WERI-Rb-1 (cell line): ENCODE measurements at regions not wholly inside any gene's neighbourhood (a gene's known extent, or its start where the extent isn't known, plus 50 kb on each side); places are given as distances from the start of the nearest gene placed in this dataset.
"Not testable (repeated sequence)": the region's sequence is repeated elsewhere in the genome, so short reads cannot be mapped to it uniquely, and the experiment has no call there.

Experiments used
- DNase-seq: peaks from one replicate; pipeline ENCODE4 v3.0.0-alpha.2; 2020
- H3K27ac ChIP-seq: fragments of 250-450 bp; sonication (Bioruptor Pico); 2 replicates; pipeline ENCODE4 v1.5.1; 2020; ENCODE audit warnings: mild to moderate bottlenecking, moderate library complexity
- H3K27me3 ChIP-seq: fragments of 250-450 bp; sonication (Bioruptor Pico); 2 replicates; pipeline ENCODE4 v1.5.1; 2021; ENCODE audit warnings: mild to moderate bottlenecking, low read depth, moderate library complexity; ENCODE audit not compliant: insufficient read depth, severe bottlenecking
- H3K36me3 ChIP-seq: fragments of 250-450 bp; sonication (Bioruptor Pico); 2 replicates; pipeline ENCODE4 v1.5.1; 2020; ENCODE audit warnings: mild to moderate bottlenecking, moderate library complexity
- H3K4me3 ChIP-seq: 2 replicates; pipeline ENCODE4 v1.5.1; 2011; ENCODE audit warnings: low read depth, mild to moderate bottlenecking, control low read depth, low read length
- H3K9me3 ChIP-seq: fragments of 250-450 bp; sonication (Bioruptor Pico); 2 replicates; pipeline ENCODE4 v1.5.1; 2021; ENCODE audit warnings: mild to moderate bottlenecking, moderate library complexity; ENCODE audit not compliant: severe bottlenecking
- CTCF ChIP-seq: IDR thresholded peaks from 2 replicates; pipeline ENCODE4 v1.5.1; 2011; ENCODE audit warnings: low read depth, mild to moderate bottlenecking, control low read depth, inconsistent platforms, low read length

DNA sequence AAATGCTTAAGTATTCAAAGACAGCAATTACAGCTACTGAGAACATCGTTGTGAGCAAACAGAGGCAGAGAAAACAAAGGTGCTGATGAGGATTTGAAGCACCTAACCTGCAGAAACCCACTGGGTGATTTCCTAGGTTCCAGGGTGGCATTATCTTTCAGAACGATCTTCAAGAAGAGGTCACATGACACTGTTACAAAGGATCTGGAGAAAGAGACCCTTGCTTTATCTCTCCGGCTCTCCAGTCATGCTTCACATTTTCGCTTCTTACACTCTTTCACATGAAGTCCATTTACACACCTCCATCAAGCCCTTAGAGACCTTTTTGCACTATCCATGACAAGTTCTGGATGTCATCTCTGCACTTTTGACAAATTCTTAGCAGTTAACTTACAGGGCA lies 70.8 kb downstream of the GOLGA8B start:
- TF ChIP-seq CTCF = no peak
- H3K4me3 ChIP-seq = no peak overlapping the region
- DNase-seq = no peak
- H3K36me3 ChIP-seq = no peaks in the 10 kb centered on the region
- no peak overlapping the region for H3K27ac ChIP-seq
- no peaks in the 10 kb centered on the region for H3K27me3 ChIP-seq
- H3K9me3 ChIP-seq = no peaks in the 10 kb centered on the region

DNA sequence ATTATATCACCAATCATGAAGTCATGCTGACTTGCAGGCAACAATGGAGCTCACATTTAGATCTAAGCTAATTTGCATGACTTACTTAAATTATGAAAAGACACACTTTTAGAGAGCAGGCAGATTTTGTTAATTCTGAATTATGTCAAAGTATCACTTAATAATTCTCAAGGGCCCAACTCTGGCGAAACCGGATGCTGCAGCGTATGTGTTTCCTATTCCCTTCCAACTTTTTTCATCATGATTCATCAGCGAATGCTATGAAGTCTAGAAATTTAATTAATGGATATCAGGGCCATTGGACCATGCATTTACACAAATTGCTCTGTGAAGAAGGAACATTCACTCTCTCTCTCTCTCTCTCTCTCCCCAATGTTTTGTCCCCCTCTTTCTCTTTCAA lies 63.5 kb upstream of the GOLGA8A start:
- Histone ChIP-seq H3K27me3 (no peaks in the 10 kb centered on the region), H3K4me3 (no peak overlapping the region), H3K9me3 (no peaks in the 10 kb centered on the region), H3K36me3 (no peaks in the 10 kb centered on the region), H3K27ac (no peak overlapping the region)
- TF ChIP-seq CTCF = no peak
- no peak for DNase-seq

- no peaks in the 10 kb centered on the region for H3K9me3 ChIP-seq
- DNase-seq = no peak
- H3K27ac ChIP-seq = no peak overlapping the region
- no peaks in the 10 kb centered on the region for H3K27me3 ChIP-seq
- TF ChIP-seq CTCF = no peak
- H3K4me3 ChIP-seq = no peak overlapping the region
- no peaks in the 10 kb centered on the region for H3K36me3 ChIP-seq
Measured at GRCh38 chr15:34496207-34496995, 58.8 kb upstream of the GOLGA8A start.

GRCh38 chr15:34495707-34496106 lies 58.1 kb upstream of the GOLGA8A start:
- DNase-seq, H3K27ac ChIP-seq, H3K9me3 ChIP-seq, H3K36me3 ChIP-seq, H3K4me3 ChIP-seq, H3K27me3 ChIP-seq: not testable (repeated sequence)

DNA sequence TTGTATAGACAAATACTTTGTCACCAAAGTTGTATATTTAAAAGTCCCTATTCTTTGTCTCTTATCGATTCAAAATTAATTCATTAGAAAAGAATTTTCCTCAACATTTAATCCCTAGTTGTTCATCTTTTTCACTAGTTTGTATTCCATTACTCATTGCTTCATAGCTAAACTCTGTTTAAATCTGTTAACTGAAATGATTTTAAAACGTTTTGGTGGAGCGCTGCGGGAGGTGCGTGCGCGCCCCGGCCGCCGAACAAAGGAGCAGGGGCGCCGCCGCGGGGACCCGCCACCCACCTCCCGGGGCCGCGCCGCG lies 56.4 kb upstream of the GOLGA8A start:
- no peak for TF ChIP-seq CTCF
- Histone ChIP-seq H3K4me3 (peak overlapping the region; percentile 50), H3K27ac (peak overlapping the region; percentile 74), H3K9me3 (no peaks in the 10 kb centered on the region), H3K27me3 (no peaks in the 10 kb centered on the region), H3K36me3 (no peaks in the 10 kb centered on the region)
- no peak for DNase-seq

DNA sequence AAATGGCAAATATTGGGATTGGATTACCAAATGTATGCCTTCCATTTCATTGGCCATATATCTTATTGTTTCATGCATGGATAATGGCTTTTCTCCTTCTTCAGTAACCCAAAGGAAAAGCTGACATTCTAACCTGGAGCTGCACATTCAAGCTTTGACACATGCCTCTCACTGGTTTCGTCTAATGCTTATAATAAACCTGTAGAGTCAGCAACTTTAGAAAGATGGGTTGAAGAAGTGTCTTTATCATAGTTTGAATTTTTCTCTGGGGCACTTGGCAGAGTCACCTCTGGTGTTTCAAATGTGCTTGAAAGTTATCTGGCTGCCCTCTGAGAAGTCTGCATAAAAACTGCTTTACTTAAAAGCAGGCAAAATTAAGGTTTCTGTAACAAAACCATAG lies 55.4 kb upstream of the GOLGA8A start:
- H3K36me3 ChIP-seq = no peaks in the 10 kb centered on the region
- no peak for DNase-seq
- no peaks in the 10 kb centered on the region for H3K27me3 ChIP-seq
- no peak overlapping the region for H3K27ac ChIP-seq
- no peak overlapping the region for H3K4me3 ChIP-seq
- no peaks in the 10 kb centered on the region for H3K9me3 ChIP-seq
- TF ChIP-seq CTCF = no peak

- H3K9me3 ChIP-seq, DNase-seq, H3K27me3 ChIP-seq, H3K36me3 ChIP-seq, H3K27ac ChIP-seq, H3K4me3 ChIP-seq: not testable (repeated sequence)
Measured at GRCh38 chr15:34491488-34491887, 53.9 kb upstream of the GOLGA8A start.
